GM12878 (cell line): ENCODE measurements at regions not wholly inside any gene's neighbourhood (a gene's known extent, or its start where the extent isn't known, plus 50 kb on each side); places are given as distances from the start of the nearest gene placed in this dataset.

Experiments used
- ATAC-seq: fragments of 200-7000 bp; cut with Tn5 transposase; 3 replicates; pipeline ENCODE4 v1.9.1; 2020; ENCODE audit warnings: mild to moderate bottlenecking, moderate library complexity
- BruUV-seq: library from RNA; stranded (reverse); fragments of 400-500 nt; replicated peaks from 2 replicates; lab custom pipeline; 2021; lab: Mats Ljungman, UMichigan
- CTCF ChIA-PET: fragments of 300-600 bp; sonication (Branson Sonifier 250); formaldehyde crosslinking; extraction: SDS; loops from one replicate; lab custom pipeline; 2021; ENCODE audit warnings: inconsistent platforms; lab: Yijun Ruan, JAX
- POLR2A ChIA-PET: fragments of 350-600 bp; formaldehyde crosslinking; extraction: SDS; loops from one replicate; lab custom pipeline; 2021; ENCODE audit warnings: inconsistent platforms; lab: Charles Lee
- RAD21 ChIA-PET: fragments of 300-600 bp; sonication (Branson Sonifier 250); formaldehyde crosslinking; loops from one replicate; lab custom pipeline; 2023; ENCODE audit warnings: antibody characterized with exemption; ENCODE audit not compliant: unreplicated experiment; lab: Charles Lee
- SMC1A ChIA-PET: fragments of 300-600 bp; sonication (Branson Sonifier 250); formaldehyde crosslinking; loops from one replicate; lab custom pipeline; 2023; ENCODE audit not compliant: unreplicated experiment, uncharacterized antibody; lab: Charles Lee
- DNase-seq: peaks from one replicate; pipeline ENCODE4 v3.0.0-alpha.2; 2011; ENCODE audit warnings: low read depth, low spot score
- FAIRE-seq: peaks from 3 replicates; lab custom pipeline; 2011; peaks lifted over from hg19 to GRCh38; lab: Jason Lieb, UNC
- H2AFZ ChIP-seq: 2 replicates; pipeline ENCODE4 v1.6.0; 2011; ENCODE audit warnings: low read depth, low read length, control low read depth; ENCODE audit not compliant: control insufficient read depth
- H3K27ac ChIP-seq: 2 replicates; pipeline ENCODE4 v1.5.1; 2011; ENCODE audit warnings: control low read depth; ENCODE audit not compliant: control insufficient read depth, insufficient read depth
- H3K27me3 ChIP-seq, 2 experiments: replicated peaks in 1 of 2; 2 replicates each; pipeline versions ENCODE4 v1.6.0 to v1.6.1; 2011; ENCODE audit warnings: low read length in 1 of 2; ENCODE audit not compliant: control insufficient read depth in 2 of 2, insufficient read depth in 2 of 2
- H3K36me3 ChIP-seq, 2 experiments: 2 replicates each; pipeline ENCODE4 v1.5.1; 2011; ENCODE audit warnings: low read length in 1 of 2; ENCODE audit not compliant: control insufficient read depth in 2 of 2, insufficient read depth in 2 of 2
- H3K4me1 ChIP-seq: 2 replicates; pipeline ENCODE4 v1.6.1; 2011; ENCODE audit warnings: mild to moderate bottlenecking, low read length, moderate library complexity, mixed read lengths; ENCODE audit not compliant: control insufficient read depth, insufficient read depth
- H3K4me2 ChIP-seq: 2 replicates; pipeline ENCODE4 v1.6.0; 2011; ENCODE audit warnings: control low read depth; ENCODE audit not compliant: control insufficient read depth, insufficient read depth
- H3K4me3 ChIP-seq: fragments of 200-600 bp; sonication (generic); 2 replicates; pipeline ENCODE4 v1.5.1; 2016
- H3K79me2 ChIP-seq: 2 replicates; pipeline ENCODE4 v1.6.0; 2011; ENCODE audit warnings: low read length; ENCODE audit not compliant: control insufficient read depth, insufficient read depth
- H3K9ac ChIP-seq: 2 replicates; pipeline ENCODE4 v1.8.0; 2011; ENCODE audit warnings: low read length, control low read depth, mixed read lengths; ENCODE audit not compliant: control insufficient read depth, insufficient read depth
- H3K9me3 ChIP-seq: replicated peaks from 3 replicates; pipeline ENCODE4 v1.5.1; 2011; ENCODE audit warnings: mild to moderate bottlenecking, low read length; ENCODE audit not compliant: control insufficient read depth, insufficient read depth
- H4K20me1 ChIP-seq: 2 replicates; pipeline ENCODE4 v1.6.0; 2011; ENCODE audit not compliant: control insufficient read depth, insufficient read depth
- ATF2 ChIP-seq: IDR thresholded peaks from 2 replicates; pipeline ENCODE4 v1.6.1; 2012; ENCODE audit warnings: low read length, inconsistent platforms
- ATF3 ChIP-seq: IDR thresholded peaks from 2 replicates; pipeline ENCODE4 v1.6.1; 2011; ENCODE audit warnings: low read depth, mild to moderate bottlenecking, low read length, moderate library complexity, borderline replicate concordance; ENCODE audit errors: extremely low read depth
- CHD4 ChIP-seq: fragments of 200-600 bp; sonication (generic); IDR thresholded peaks from 2 replicates; pipeline ENCODE4 v1.6.1; 2016; ENCODE audit warnings: mild to moderate bottlenecking
- CUX1 ChIP-seq: IDR thresholded peaks from 2 replicates; pipeline ENCODE4 v1.6.1; 2012; ENCODE audit warnings: improper control_type of control experiment, low read depth, low read length; ENCODE audit not compliant: insufficient replicate concordance
- ESRRA ChIP-seq: IDR thresholded peaks from 2 replicates; pipeline ENCODE4 v1.6.1; 2012; ENCODE audit warnings: mild to moderate bottlenecking, low read length, improper control_type of control experiment
- ETV6 ChIP-seq, 2 experiments: fragments of 450-650 bp in 1 of 2; IDR thresholded peaks in 1 of 2; conservative IDR thresholded peaks in 1 of 2; 2 replicates each; pipeline ENCODE4 v1.6.1; 2014; ENCODE audit warnings: antibody characterized with exemption in 1 of 2, borderline replicate concordance in 1 of 2, low read depth in 1 of 2, mild to moderate bottlenecking in 1 of 2, moderate library complexity in 1 of 2
- GABPA ChIP-seq: IDR thresholded peaks from 2 replicates; pipeline ENCODE4 v1.6.1; 2014; ENCODE audit warnings: antibody characterized with exemption, low read depth, mild to moderate bottlenecking, inconsistent platforms
- IRF3 ChIP-seq: fragments of 450-650 bp; IDR thresholded peaks from 2 replicates; pipeline ENCODE4 v1.6.1; 2014; ENCODE audit warnings: mild to moderate bottlenecking
- IRF4 ChIP-seq: IDR thresholded peaks from 2 replicates; pipeline ENCODE4 v1.6.1; 2011; ENCODE audit warnings: low read depth, low read length
- KAT2A ChIP-seq: conservative IDR thresholded peaks from 2 replicates; pipeline ENCODE4 v1.6.1; 2011; ENCODE audit warnings: low read depth, low read length; ENCODE audit not compliant: control insufficient read depth
- KLF5 ChIP-seq: fragments of 450-650 bp; IDR thresholded peaks from 2 replicates; pipeline ENCODE4 v1.6.1; 2014; ENCODE audit warnings: mild to moderate bottlenecking; ENCODE audit not compliant: partially characterized antibody
- MTA3 ChIP-seq: IDR thresholded peaks from 2 replicates; pipeline ENCODE4 v1.6.1; 2012; ENCODE audit warnings: low read length, inconsistent platforms, borderline replicate concordance
- NFXL1 ChIP-seq: fragments of 450-650 bp; IDR thresholded peaks from 2 replicates; pipeline ENCODE4 v1.6.1; 2017; ENCODE audit warnings: antibody characterized with exemption, mild to moderate bottlenecking, borderline replicate concordance
- RAD51 ChIP-seq: fragments of 450-650 bp; IDR thresholded peaks from 2 replicates; pipeline ENCODE4 v1.6.1; 2016; ENCODE audit warnings: moderate library complexity, mild to moderate bottlenecking, inconsistent platforms
- RFX5 ChIP-seq: IDR thresholded peaks from 2 replicates; pipeline ENCODE4 v1.6.1; 2011; ENCODE audit warnings: low read depth, low read length, improper control_type of control experiment
- SMAD1 ChIP-seq: fragments of 450-650 bp; IDR thresholded peaks from 2 replicates; pipeline ENCODE4 v1.6.1; 2018; ENCODE audit warnings: mild to moderate bottlenecking, low read depth; ENCODE audit not compliant: partially characterized antibody
- SMC3 ChIP-seq: IDR thresholded peaks from 2 replicates; pipeline ENCODE4 v1.6.1; 2011; ENCODE audit warnings: low read length, improper control_type of control experiment, borderline replicate concordance
- SPI1 ChIP-seq: IDR thresholded peaks from 2 replicates; pipeline ENCODE4 v1.6.1; 2011; ENCODE audit warnings: low read depth, mild to moderate bottlenecking, low read length, moderate library complexity, borderline replicate concordance; ENCODE audit not compliant: insufficient read depth
- STAT1 ChIP-seq: fragments of 450-650 bp; conservative IDR thresholded peaks from 2 replicates; pipeline ENCODE4 v1.6.1; 2014; ENCODE audit warnings: antibody characterized with exemption, mild to moderate bottlenecking
- in situ Hi-C: fragments of 300-500 bp; cut with MboI; formaldehyde crosslinking; loops from 9 replicates; pipeline ENCODE4 v1.14.3; 2018; ENCODE audit warnings: mixed read lengths
- intact Hi-C: fragments of 100-400 bp; cut with micrococcal nuclease; formaldehyde crosslinking; loops from one replicate; pipeline ENCODE4 v1.14.2; 2022; ENCODE audit not compliant: unreplicated experiment

GRCh38 chr13:76123548-76123947, 487.4 kb downstream of the LMO7 start:
- Histone ChIP-seq H3K4me3 (no peak overlapping the region), H3K4me2 (no peak overlapping the region), H3K9ac (no peak overlapping the region), H3K36me3 (no peaks in the 10 kb centered on the region), H3K27ac (no peak overlapping the region), H3K27me3 (no peaks in the 10 kb centered on the region), H3K79me2 (no peaks in the 10 kb centered on the region), H2AFZ (no peak overlapping the region), H4K20me1 (no peaks in the 10 kb centered on the region), H3K4me1 (no peaks in the 10 kb centered on the region), H3K9me3 (no peaks in the 10 kb centered on the region)
- CTCF ChIA-PET: no interaction called here
- RAD21 ChIA-PET: no interaction called here
- ATAC-seq (no peak), DNase-seq (no peak), FAIRE-seq (no peak)
- POLR2A ChIA-PET: no interaction called here
- no TSS peak for BruUV-seq
- SMC1A ChIA-PET: no interaction called here
- in situ Hi-C loops: no loop called here
- intact Hi-C loops: no loop called here
- TF ChIP-seq CHD4 (no peak), SPI1 (no peak), ESRRA (no peak), NFXL1 (no peak), ATF2 (no peak), STAT1 (no peak), KLF5 (no peak), MTA3 (no peak), IRF4 (no peak), SMC3 (no peak), RAD51 (no peak), ATF3 (no peak), IRF3 (no peak), ETV6 (conservative IDR thresholded peaks at IDR 0.05 in 1 of 2, IDR thresholded peaks at IDR 0.05 in 1 of 2; ENCODE audit: borderline replicate concordance in 1 of 2, low read depth in 1 of 2) (no peak), CUX1 (no peak), GABPA (no peak), SMAD1 (no peak), KAT2A (no peak), RFX5 (no peak)
